Naive B cell (primary cell): ENCODE measurements at regions not wholly inside any gene's neighbourhood (a gene's known extent, or its start where the extent isn't known, plus 50 kb on each side); places are given as distances from the start of the nearest gene placed in this dataset.
A peak's percentile ranks its signal among the peaks of the same experiment; 100 is the strongest.

Experiments used
- ATAC-seq, 2 donors: fragments of 150-1000 bp; cut with Tn5 transposase; 2 replicates each; pipeline ENCODE4 v1.10.0; 2021; ENCODE audit warnings: low read depth in 2 of 2, mild to moderate bottlenecking in 2 of 2, moderate library complexity in 2 of 2
- DNase-seq: peaks from one replicate; pipeline ENCODE4 v3.0.0; 2022
- H3K27ac Mint-ChIP-seq, 6 donors: one replicate each; pipeline ENCODE4 v1.8.0; 2020 to 2022; ENCODE audit warnings: mild to moderate bottlenecking in 6 of 6, mixed read lengths in 6 of 6, moderate library complexity in 5 of 6, inconsistent platforms in 2 of 6
- H3K27me3 Mint-ChIP-seq, 3 donors: one replicate each; pipeline ENCODE4 v1.8.0; 2021 to 2022; ENCODE audit warnings: mixed read lengths in 3 of 3, mild to moderate bottlenecking in 1 of 3
- H3K36me3 Mint-ChIP-seq, 2 donors: one replicate each; pipeline ENCODE4 v1.8.0; 2020 to 2022; ENCODE audit warnings: mixed read lengths in 2 of 2, inconsistent platforms in 1 of 2, mild to moderate bottlenecking in 1 of 2
- H3K4me1 Mint-ChIP-seq, 3 donors: one replicate each; pipeline ENCODE4 v1.8.0; 2020 to 2022; ENCODE audit warnings: mixed read lengths in 3 of 3, inconsistent platforms in 1 of 3, mild to moderate bottlenecking in 1 of 3, moderate library complexity in 1 of 3
- H3K4me3 Mint-ChIP-seq, 8 donors: one replicate each; pipeline ENCODE4 v1.8.0; 2020 to 2022; ENCODE audit warnings: mild to moderate bottlenecking in 8 of 8, mixed read lengths in 8 of 8, moderate library complexity in 8 of 8, inconsistent platforms in 2 of 8
- H3K9me3 Mint-ChIP-seq, 7 donors: one replicate each; pipeline ENCODE4 v1.8.0; 2020 to 2022; ENCODE audit warnings: mixed read lengths in 7 of 7, mild to moderate bottlenecking in 5 of 7, inconsistent platforms in 2 of 7, moderate library complexity in 1 of 7

GRCh38 chr14:66094001-66094727 lies 392.0 kb upstream of the CCDC196 start:
- no peaks in the 10 kb centered on the region for H3K4me1 Mint-ChIP-seq
- H3K36me3 Mint-ChIP-seq = no peaks in the 10 kb centered on the region
- peaks cover 4 to 17% (median 9%) of the 10 kb centered on the region in 3 donors for H3K27me3 Mint-ChIP-seq
- no peak overlapping the region for H3K27ac Mint-ChIP-seq
- H3K9me3 Mint-ChIP-seq = no peaks in the 10 kb centered on the region
- DNase-seq = no peak
- no peak for ATAC-seq
- H3K4me3 Mint-ChIP-seq = no peak overlapping the region

GRCh38 chr14:66099451-66099850 lies 386.7 kb upstream of the CCDC196 start:
- Mint-ChIP-seq H3K27me3 (peaks cover 4 to 37% (median 21%) of the 10 kb centered on the region in 3 donors), H3K9me3 (no peaks in the 10 kb centered on the region), H3K36me3 (no peaks in the 10 kb centered on the region), H3K27ac (no peak overlapping the region), H3K4me1 (no peaks in the 10 kb centered on the region), H3K4me3 (no peak overlapping the region)
- DNase-seq = no peak
- no peak for ATAC-seq

GRCh38 chr14:66099931-66100330 lies 386.2 kb upstream of the CCDC196 start:
- Mint-ChIP-seq H3K36me3 (no peaks in the 10 kb centered on the region), H3K4me3 (no peak overlapping the region), H3K27me3 (peaks cover 4 to 34% (median 21%) of the 10 kb centered on the region in 3 donors), H3K9me3 (no peaks in the 10 kb centered on the region), H3K4me1 (no peaks in the 10 kb centered on the region), H3K27ac (no peak overlapping the region)
- no peak for DNase-seq
- no peak for ATAC-seq

GRCh38 chr14:66101662-66102061 lies 384.5 kb upstream of the CCDC196 start:
- no peaks in the 10 kb centered on the region for H3K36me3 Mint-ChIP-seq
- no peak overlapping the region for H3K4me3 Mint-ChIP-seq
- no peak overlapping the region for H3K27ac Mint-ChIP-seq
- no peak for DNase-seq
- peaks cover 4 to 41% (median 28%) of the 10 kb centered on the region in 3 donors for H3K27me3 Mint-ChIP-seq
- no peak for ATAC-seq
- no peaks in the 10 kb centered on the region for H3K4me1 Mint-ChIP-seq
- no peaks in the 10 kb centered on the region for H3K9me3 Mint-ChIP-seq

- H3K27me3 Mint-ChIP-seq = peaks cover 4 to 43% (median 33%) of the 10 kb centered on the region in 3 donors
- peaks cover 0 to 2% (median 0%) of the 10 kb centered on the region in 7 donors for H3K9me3 Mint-ChIP-seq
- ATAC-seq = no peak
- no peaks in the 10 kb centered on the region for H3K4me1 Mint-ChIP-seq
- no peak overlapping the region for H3K27ac Mint-ChIP-seq
- H3K36me3 Mint-ChIP-seq = no peaks in the 10 kb centered on the region
- DNase-seq = no peak
- no peak overlapping the region for H3K4me3 Mint-ChIP-seq
Measured at GRCh38 chr14:66104486-66104885, 381.7 kb upstream of the CCDC196 start.

- ATAC-seq (no peak), DNase-seq (no peak)
- no peaks in the 10 kb centered on the region for H3K36me3 Mint-ChIP-seq
- H3K9me3 Mint-ChIP-seq = peaks cover 0 to 2% (median 0%) of the 10 kb centered on the region in 7 donors
- peaks cover 4 to 44% (median 33%) of the 10 kb centered on the region in 3 donors for H3K27me3 Mint-ChIP-seq
- no peak overlapping the region for H3K4me3 Mint-ChIP-seq
- peak overlapping the region in 1 of 6 donors; percentile 23 for H3K27ac Mint-ChIP-seq
- H3K4me1 Mint-ChIP-seq = no peaks in the 10 kb centered on the region
Measured at GRCh38 chr14:66105815-66106214, 380.4 kb upstream of the CCDC196 start.

GRCh38 chr14:66109426-66109825 lies 376.7 kb upstream of the CCDC196 start:
- Mint-ChIP-seq H3K4me1 (no peaks in the 10 kb centered on the region), H3K36me3 (no peaks in the 10 kb centered on the region), H3K9me3 (peaks cover 0 to 4% (median 0%) of the 10 kb centered on the region in 7 donors), H3K27ac (peak overlapping the region in 1 of 6 donors; percentile 4), H3K27me3 (peaks cover 0 to 37% (median 27%) of the 10 kb centered on the region in 3 donors), H3K4me3 (peak overlapping the region in 1 of 8 donors; percentile 48)
- DNase-seq (no peak), ATAC-seq (no peak)

- DNase-seq (no peak), ATAC-seq (no peak)
- Mint-ChIP-seq H3K27ac (no peak overlapping the region), H3K36me3 (no peaks in the 10 kb centered on the region), H3K9me3 (peaks cover 0 to 4% (median 0%) of the 10 kb centered on the region in 7 donors), H3K4me1 (no peaks in the 10 kb centered on the region), H3K4me3 (no peak overlapping the region), H3K27me3 (peaks cover 0 to 24% (median 15%) of the 10 kb centered on the region in 3 donors)
Measured at GRCh38 chr14:66111891-66112290, 374.3 kb upstream of the CCDC196 start.

- no peaks in the 10 kb centered on the region for H3K36me3 Mint-ChIP-seq
- H3K9me3 Mint-ChIP-seq = peaks cover 0 to 4% (median 0%) of the 10 kb centered on the region in 7 donors
- H3K4me3 Mint-ChIP-seq = no peak overlapping the region
- H3K4me1 Mint-ChIP-seq = no peaks in the 10 kb centered on the region
- DNase-seq (no peak), ATAC-seq (no peak)
- no peak overlapping the region for H3K27ac Mint-ChIP-seq
- H3K27me3 Mint-ChIP-seq = peaks cover 0 to 32% (median 21%) of the 10 kb centered on the region in 3 donors
Measured at GRCh38 chr14:66114071-66114470, 372.1 kb upstream of the CCDC196 start.

- Mint-ChIP-seq H3K36me3 (no peaks in the 10 kb centered on the region), H3K27me3 (peaks cover 0 to 26% (median 18%) of the 10 kb centered on the region in 3 donors), H3K4me3 (no peak overlapping the region), H3K4me1 (no peaks in the 10 kb centered on the region), H3K9me3 (peaks cover 0 to 4% (median 0%) of the 10 kb centered on the region in 7 donors), H3K27ac (no peak overlapping the region)
- ATAC-seq (no peak), DNase-seq (no peak)
Measured at GRCh38 chr14:66115740-66116502, 370.2 kb upstream of the CCDC196 start.

- Mint-ChIP-seq H3K4me3 (no peak overlapping the region), H3K36me3 (no peaks in the 10 kb centered on the region), H3K4me1 (no peaks in the 10 kb centered on the region), H3K27me3 (peaks cover 0 to 23% (median 18%) of the 10 kb centered on the region in 3 donors), H3K27ac (no peak overlapping the region), H3K9me3 (peaks cover 0 to 4% (median 0%) of the 10 kb centered on the region in 7 donors)
- no peak for ATAC-seq
- DNase-seq = no peak
Measured at GRCh38 chr14:66116732-66117131, 369.4 kb upstream of the CCDC196 start.

GRCh38 chr14:66117600-66117999 lies 368.6 kb upstream of the CCDC196 start:
- no peak overlapping the region for H3K4me3 Mint-ChIP-seq
- H3K27ac Mint-ChIP-seq = no peak overlapping the region
- no peaks in the 10 kb centered on the region for H3K36me3 Mint-ChIP-seq
- H3K27me3 Mint-ChIP-seq = peaks cover 2 to 16% (median 14%) of the 10 kb centered on the region in 3 donors
- H3K4me1 Mint-ChIP-seq = no peaks in the 10 kb centered on the region
- ATAC-seq (no peak), DNase-seq (no peak)
- H3K9me3 Mint-ChIP-seq = peaks cover 0 to 2% (median 0%) of the 10 kb centered on the region in 7 donors

- peaks cover 4 to 16% (median 14%) of the 10 kb centered on the region in 3 donors for H3K27me3 Mint-ChIP-seq
- no peaks in the 10 kb centered on the region for H3K36me3 Mint-ChIP-seq
- no peak overlapping the region for H3K4me3 Mint-ChIP-seq
- H3K27ac Mint-ChIP-seq = no peak overlapping the region
- DNase-seq = no peak
- no peaks in the 10 kb centered on the region for H3K4me1 Mint-ChIP-seq
- no peak for ATAC-seq
- H3K9me3 Mint-ChIP-seq = peaks cover 0 to 2% (median 0%) of the 10 kb centered on the region in 7 donors
Measured at GRCh38 chr14:66119606-66120231, 366.5 kb upstream of the CCDC196 start.
